MCF 10A (cell line): ENCODE measurements at regions not wholly inside any gene's neighbourhood (a gene's known extent, or its start where the extent isn't known, plus 50 kb on each side); places are given as distances from the start of the nearest gene placed in this dataset.

ENCODE experiments used
- BruUV-seq: library from RNA; stranded (reverse); fragments of 400-500 nt; replicated peaks from 2 replicates; lab custom pipeline; 2021; lab: Mats Ljungman, UMichigan
- CTCF ChIA-PET: fragments of 300-600 bp; sonication (Branson Sonifier 250); formaldehyde crosslinking; extraction: SDS; loops from one replicate; lab custom pipeline; 2021; ENCODE audit warnings: antibody characterized with exemption, inconsistent platforms; lab: Yijun Ruan, JAX
- POLR2A ChIA-PET: fragments of 300-600, 350-650 bp; sonication (Branson Sonifier 250); formaldehyde crosslinking; extraction: SDS; loops from one replicate; lab custom pipeline; 2020; ENCODE audit warnings: antibody characterized with exemption, inconsistent platforms; lab: Yijun Ruan, JAX
- DNase-seq: peaks from one replicate; pipeline ENCODE4 v3.0.0-alpha.2; 2018; ENCODE audit not compliant: unreplicated experiment
- H3K27ac Mint-ChIP-seq: one replicate; pipeline ENCODE4 v1.8.0; 2022; ENCODE audit warnings: mild to moderate bottlenecking, low read depth, mixed read lengths; ENCODE audit not compliant: unreplicated experiment
- H3K27me3 Mint-ChIP-seq: one replicate; pipeline ENCODE4 v1.8.0; 2022; ENCODE audit warnings: mixed read lengths; ENCODE audit not compliant: insufficient read depth, unreplicated experiment
- H3K36me3 Mint-ChIP-seq: one replicate; pipeline ENCODE4 v1.8.0; 2022; ENCODE audit warnings: mild to moderate bottlenecking, moderate library complexity, mixed read lengths; ENCODE audit not compliant: insufficient read depth, unreplicated experiment
- H3K4me1 Mint-ChIP-seq: one replicate; pipeline ENCODE4 v1.8.0; 2022; ENCODE audit warnings: mixed read lengths; ENCODE audit not compliant: insufficient read depth, unreplicated experiment
- H3K4me3 Mint-ChIP-seq: one replicate; pipeline ENCODE4 v1.8.0; 2022; ENCODE audit warnings: mild to moderate bottlenecking, moderate library complexity, mixed read lengths; ENCODE audit not compliant: unreplicated experiment
- H3K9me3 Mint-ChIP-seq: one replicate; pipeline ENCODE4 v1.8.0; 2022; ENCODE audit warnings: mixed read lengths; ENCODE audit not compliant: unreplicated experiment
- CTCF ChIP-seq: fragments of 200-600 bp; IDR thresholded peaks from one replicate; pipeline ENCODE4 v1.8.0; 2022; ENCODE audit warnings: antibody characterized with exemption, mild to moderate bottlenecking; ENCODE audit not compliant: unreplicated experiment
- intact Hi-C: fragments of 100-400 bp; cut with micrococcal nuclease; formaldehyde crosslinking; loops from 2 replicates; pipeline ENCODE4 v1.14.1; 2022

DNA sequence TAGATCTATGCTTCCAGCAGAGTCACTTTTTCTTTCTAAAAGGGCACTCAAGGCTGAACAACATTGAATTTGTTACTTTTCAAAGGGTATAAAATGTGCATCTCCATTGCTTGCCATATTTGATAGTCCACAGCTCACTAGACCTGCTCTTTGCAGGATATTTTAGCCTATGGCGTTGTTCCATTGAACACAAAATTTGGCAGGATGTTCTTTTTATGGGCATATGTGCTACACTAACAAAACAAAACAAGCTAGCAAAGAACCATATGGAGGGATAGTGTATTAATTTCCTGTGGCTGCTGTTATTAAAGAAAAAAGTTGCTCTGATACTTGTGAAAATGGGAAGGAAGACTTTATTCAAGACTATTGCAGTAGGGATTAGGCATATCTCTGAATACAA is 828.7 kb downstream of the TYW1 start:
- H3K36me3 Mint-ChIP-seq, result no peaks in the 10 kb centered on the region
- TF ChIP-seq CTCF, result no peak

DNA sequence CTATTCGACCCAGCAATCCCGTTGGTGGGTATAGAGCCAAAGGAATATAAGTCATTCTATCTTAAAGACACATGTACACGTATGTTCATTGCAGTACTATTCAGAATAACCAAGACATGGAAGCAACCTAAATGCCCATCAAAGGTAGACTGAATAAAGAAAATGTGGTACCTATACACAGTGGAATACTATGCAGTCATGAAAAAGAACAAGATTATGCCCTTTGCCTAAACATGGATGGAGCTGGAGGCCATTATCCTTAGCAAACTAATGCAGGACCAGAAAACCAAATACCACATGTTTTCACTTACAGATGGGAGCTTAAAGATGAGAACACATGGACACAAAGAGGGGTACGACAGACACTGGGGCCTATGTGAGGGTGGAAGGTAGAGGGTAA is 845.3 kb downstream of the TYW1 start:
- Mint-ChIP-seq H3K27me3 (no peaks in the 10 kb centered on the region), H3K27ac (no peak overlapping the region), H3K9me3 (no peaks in the 10 kb centered on the region), H3K36me3 (peaks cover 5% of the 10 kb centered on the region), H3K4me3 (no peak overlapping the region), H3K4me1 (no peaks in the 10 kb centered on the region)
- no peak for TF ChIP-seq CTCF
- ChIA-PET CTCF (no interaction called here), POLR2A (no interaction called here)
- DNase-seq, result no peak
- BruUV-seq, result no TSS peak
- intact Hi-C loops, result no loop called here

More for the DNA sequence above, 828.7 kb downstream of the TYW1 start:
- Mint-ChIP-seq H3K9me3 (peaks cover 26% of the 10 kb centered on the region), H3K27me3 (no peaks in the 10 kb centered on the region), H3K4me1 (no peaks in the 10 kb centered on the region), H3K4me3 (no peak overlapping the region), H3K27ac (no peak overlapping the region)
- CTCF ChIA-PET, result no interaction called here
- no peak for DNase-seq
- POLR2A ChIA-PET, result no interaction called here
- intact Hi-C loops, result no loop called here
- no TSS peak for BruUV-seq

- Mint-ChIP-seq H3K9me3 (peaks cover 5% of the 10 kb centered on the region), H3K4me3 (no peak overlapping the region), H3K36me3 (peaks cover 5% of the 10 kb centered on the region), H3K27ac (no peak overlapping the region), H3K27me3 (no peaks in the 10 kb centered on the region), H3K4me1 (no peaks in the 10 kb centered on the region)
- ChIA-PET CTCF (no interaction called here), POLR2A (no interaction called here)
- intact Hi-C loops, result no loop called here
- no peak for DNase-seq
- TF ChIP-seq CTCF, result no peak
- BruUV-seq, result no TSS peak
These were observed 845.9 kb downstream of the TYW1 start for GRCh38 chr7:67842571-67842970.

- no TSS peak for BruUV-seq
- Mint-ChIP-seq H3K36me3 (peaks cover 5% of the 10 kb centered on the region), H3K4me3 (no peak overlapping the region), H3K4me1 (no peaks in the 10 kb centered on the region), H3K27ac (no peak overlapping the region), H3K27me3 (no peaks in the 10 kb centered on the region), H3K9me3 (peaks cover 10% of the 10 kb centered on the region)
- CTCF ChIA-PET, result no interaction called here
- no peak for DNase-seq
- TF ChIP-seq CTCF, result no peak
- intact Hi-C loops, result no loop called here
- POLR2A ChIA-PET, result no interaction called here
These were observed 846.5 kb downstream of the TYW1 start for GRCh38 chr7:67843001-67843565.
